GM10266 (cell line): ENCODE measurements at regions not wholly inside any gene's neighbourhood (a gene's known extent, or its start where the extent isn't known, plus 50 kb on each side); places are given as distances from the start of the nearest gene placed in this dataset.
"Not testable (repeated sequence)": the region's sequence is repeated elsewhere in the genome, so short reads cannot be mapped to it uniquely, and the experiment has no call there.

ENCODE experiments used
- DNase-seq: peaks from one replicate; pipeline ENCODE4 v3.0.0; 2012; ENCODE audit errors: extremely low spot score
- CTCF ChIP-seq: IDR thresholded peaks from 2 replicates; pipeline ENCODE4 v1.5.1; 2012; ENCODE audit warnings: mild to moderate bottlenecking, low read depth; ENCODE audit not compliant: control insufficient read depth, insufficient read depth; ENCODE audit errors: missing control alignments

GRCh38 chr15:79561982-79562381 is 129.8 kb downstream of the MINAR1 start:
- DNase-seq = no peak
- no peak for TF ChIP-seq CTCF

- no peak for TF ChIP-seq CTCF
- DNase-seq = no peak
Observed at GRCh38 chr15:79562403-79562815, 130.3 kb downstream of the MINAR1 start.

- no peak for TF ChIP-seq CTCF
- DNase-seq = no peak
Observed at GRCh38 chr15:79562899-79563298, 130.8 kb downstream of the MINAR1 start.

- DNase-seq = no peak
Observed at GRCh38 chr15:79570004-79570403, 137.9 kb downstream of the MINAR1 start.

GRCh38 chr15:79572691-79573404 is 140.7 kb downstream of the MINAR1 start:
- DNase-seq = no peak
- TF ChIP-seq CTCF = no peak

More at GRCh38 chr15:79570004-79570403, 137.9 kb downstream of the MINAR1 start:
- no peak for TF ChIP-seq CTCF

- not testable (repeated sequence) for DNase-seq
Observed at GRCh38 chr15:79574431-79575273, 142.5 kb downstream of the MINAR1 start.

GRCh38 chr15:79582650-79583049 is 150.5 kb downstream of the MINAR1 start:
- TF ChIP-seq CTCF = no peak
- no peak for DNase-seq

- TF ChIP-seq CTCF = no peak
- no peak for DNase-seq
Observed at GRCh38 chr15:79592126-79592525, 160.0 kb downstream of the MINAR1 start.
